ENCODE measurements at regions not wholly inside any gene's neighbourhood (a gene's known extent, or its start where the extent isn't known, plus 50 kb on each side); places are given as distances from the start of the nearest gene placed in this dataset.

DNA sequence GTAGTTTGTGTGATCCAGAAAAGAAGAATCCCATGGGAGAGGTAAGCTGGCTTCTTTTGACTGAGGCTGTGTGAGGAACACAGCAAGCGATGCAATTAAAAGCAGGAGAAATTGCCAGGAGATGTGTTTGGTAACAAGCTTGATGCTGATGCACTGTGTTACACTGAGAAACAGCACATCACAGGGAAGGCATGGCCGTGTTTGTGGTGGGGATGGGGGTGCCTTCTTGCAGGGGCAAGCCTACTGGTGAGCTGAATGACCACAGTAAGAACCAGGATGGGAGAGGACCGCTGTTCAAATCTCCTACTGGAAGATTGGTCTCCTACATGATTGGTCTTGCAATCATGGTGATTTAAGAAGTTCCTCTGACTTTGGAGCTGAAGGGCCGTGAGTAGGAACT, 477.7 kb upstream of the HS6ST1 start:
- CTCF ChIA-PET (ENCODE audit: low intra/inter-chr PET ratio) = no interaction called here
- WGBS (ENCODE audit: insufficient coverage, low coverage, missing lambda C conversion rate) = 0% methylated on average over 4 of the region's 4 CpGs
- DNase-seq (ENCODE audit: extremely low read depth in 1 of 4, low spot score in 3 of 4) (no peak), ATAC-seq (no peak), FAIRE-seq (no peak)
- Histone ChIP-seq H3K79me2 (ENCODE audit: control insufficient read depth, insufficient read depth, low read length) (no peaks in the 10 kb centered on the region), H3K4me1 (replicated peaks in 1 of 2; ENCODE audit: control insufficient read depth in 2 of 2, insufficient read depth in 2 of 2, low read length in 2 of 2) (no peaks in the 10 kb centered on the region), H3K27ac (ENCODE audit: extremely low read depth, low read depth, low read length) (no peak overlapping the region), H3K36me3 (ENCODE audit: control insufficient read depth, insufficient read depth, low read length) (no peaks in the 10 kb centered on the region), H2AFZ (ENCODE audit: low read depth, low read length) (no peak overlapping the region), H3K27me3 (ENCODE audit: control insufficient read depth in 2 of 2, insufficient read depth in 2 of 2, low read length in 2 of 2) (peaks cover under 1 to 16% of the 10 kb centered on the region in 2 experiments; a peak in 3 of 5 replicates), H3K9ac (ENCODE audit: insufficient read depth in 1 of 2, low read depth in 2 of 2, low read length in 2 of 2) (no peak overlapping the region), H3K4me2 (ENCODE audit: insufficient read depth, low read length) (no peak overlapping the region), H3K9me3 (replicated peaks; ENCODE audit: control insufficient read depth, insufficient read depth, low read depth, low read length) (no peaks in the 10 kb centered on the region), H3K4me3 (no peak overlapping the region), H3K9me1 (ENCODE audit: control insufficient read depth, insufficient read depth, low read length) (no peaks in the 10 kb centered on the region), H4K20me1 (replicated peaks; ENCODE audit: control insufficient read depth, insufficient read depth, low read length) (no peaks in the 10 kb centered on the region)
- POLR2A ChIA-PET = no interaction called here
- TF ChIP-seq ZNF778 (CRISPR knock-in tag; IDR thresholded peaks at IDR 0.05) (no peak), EHMT2 (IDR thresholded peaks at IDR 0.05) (no peak), E4F1 (CRISPR knock-in tag; IDR thresholded peaks at IDR 0.05; ENCODE audit: borderline replicate concordance) (no peak), SIN3A (IDR thresholded peaks at IDR 0.05; ENCODE audit: borderline replicate concordance in 2 of 2, control insufficient read depth in 1 of 2, low read depth in 2 of 2, low read length in 2 of 2) (no peak), ZNF324 (CRISPR knock-in tag; IDR thresholded peaks at IDR 0.05) (no peak), PML (IDR thresholded peaks at IDR 0.05; ENCODE audit: low read length) (no peak), ZNF280B (CRISPR knock-in tag; IDR thresholded peaks at IDR 0.05) (no peak), GTF2E2 (tag; IDR thresholded peaks at IDR 0.05) (no peak), E2F3 (CRISPR knock-in tag; IDR thresholded peaks at IDR 0.05) (no peak), ARID1B (IDR thresholded peaks at IDR 0.05) (no peak), MXI1 (IDR thresholded peaks at IDR 0.05; ENCODE audit: low read depth, low read length) (no peak), KAT7 (CRISPR knock-in tag; IDR thresholded peaks at IDR 0.05; ENCODE audit: borderline replicate concordance) (no peak), NR3C1 (CRISPR knock-in tag; IDR thresholded peaks at IDR 0.05) (no peak), FUS (optimal IDR thresholded peaks at IDR 0.05; ENCODE audit: low read depth, low read length) (no peak), HDAC3 (IDR thresholded peaks at IDR 0.05; ENCODE audit: borderline replicate concordance, partially characterized antibody) (no peak)
- TF ChIP-seq, protein P1, sequence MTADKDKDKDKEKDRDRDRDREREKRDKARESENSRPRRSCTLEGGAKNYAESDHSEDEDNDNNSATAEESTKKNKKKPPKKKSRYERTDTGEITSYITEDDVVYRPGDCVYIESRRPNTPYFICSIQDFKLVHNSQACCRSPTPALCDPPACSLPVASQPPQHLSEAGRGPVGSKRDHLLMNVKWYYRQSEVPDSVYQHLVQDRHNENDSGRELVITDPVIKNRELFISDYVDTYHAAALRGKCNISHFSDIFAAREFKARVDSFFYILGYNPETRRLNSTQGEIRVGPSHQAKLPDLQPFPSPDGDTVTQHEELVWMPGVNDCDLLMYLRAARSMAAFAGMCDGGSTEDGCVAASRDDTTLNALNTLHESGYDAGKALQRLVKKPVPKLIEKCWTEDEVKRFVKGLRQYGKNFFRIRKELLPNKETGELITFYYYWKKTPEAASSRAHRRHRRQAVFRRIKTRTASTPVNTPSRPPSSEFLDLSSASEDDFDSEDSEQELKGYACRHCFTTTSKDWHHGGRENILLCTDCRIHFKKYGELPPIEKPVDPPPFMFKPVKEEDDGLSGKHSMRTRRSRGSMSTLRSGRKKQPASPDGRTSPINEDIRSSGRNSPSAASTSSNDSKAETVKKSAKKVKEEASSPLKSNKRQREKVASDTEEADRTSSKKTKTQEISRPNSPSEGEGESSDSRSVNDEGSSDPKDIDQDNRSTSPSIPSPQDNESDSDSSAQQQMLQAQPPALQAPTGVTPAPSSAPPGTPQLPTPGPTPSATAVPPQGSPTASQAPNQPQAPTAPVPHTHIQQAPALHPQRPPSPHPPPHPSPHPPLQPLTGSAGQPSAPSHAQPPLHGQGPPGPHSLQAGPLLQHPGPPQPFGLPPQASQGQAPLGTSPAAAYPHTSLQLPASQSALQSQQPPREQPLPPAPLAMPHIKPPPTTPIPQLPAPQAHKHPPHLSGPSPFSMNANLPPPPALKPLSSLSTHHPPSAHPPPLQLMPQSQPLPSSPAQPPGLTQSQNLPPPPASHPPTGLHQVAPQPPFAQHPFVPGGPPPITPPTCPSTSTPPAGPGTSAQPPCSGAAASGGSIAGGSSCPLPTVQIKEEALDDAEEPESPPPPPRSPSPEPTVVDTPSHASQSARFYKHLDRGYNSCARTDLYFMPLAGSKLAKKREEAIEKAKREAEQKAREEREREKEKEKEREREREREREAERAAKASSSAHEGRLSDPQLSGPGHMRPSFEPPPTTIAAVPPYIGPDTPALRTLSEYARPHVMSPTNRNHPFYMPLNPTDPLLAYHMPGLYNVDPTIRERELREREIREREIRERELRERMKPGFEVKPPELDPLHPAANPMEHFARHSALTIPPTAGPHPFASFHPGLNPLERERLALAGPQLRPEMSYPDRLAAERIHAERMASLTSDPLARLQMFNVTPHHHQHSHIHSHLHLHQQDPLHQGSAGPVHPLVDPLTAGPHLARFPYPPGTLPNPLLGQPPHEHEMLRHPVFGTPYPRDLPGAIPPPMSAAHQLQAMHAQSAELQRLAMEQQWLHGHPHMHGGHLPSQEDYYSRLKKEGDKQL (CRISPR knock-in tag; IDR thresholded peaks at IDR 0.05; ENCODE audit: borderline replicate concordance) = no peak
- no TSS peak for BruUV-seq (replicated peaks)
- in situ Hi-C loops (cut with MboI) (no loop called here), intact Hi-C loops (cut with micrococcal nuclease) (no loop called here)
